Peyer's patch (tissue), 4 donors: ENCODE measurements at regions not wholly inside any gene's neighbourhood (a gene's known extent, or its start where the extent isn't known, plus 50 kb on each side); places are given as distances from the start of the nearest gene placed in this dataset.

Experiments
- CTCF ChIP-seq, 6 experiments: fragments of 450-650 bp in 4 of 6; fragments of 200-600 bp in 2 of 6; sonication (generic) in 1 of 6; IDR thresholded peaks; one replicate each; pipeline ENCODE4 v1.5.1; 2017 to 2019; ENCODE audit warnings: antibody characterized with exemption in 6 of 6, mild to moderate bottlenecking in 3 of 6, moderate library complexity in 1 of 6
- POLR2A ChIP-seq, 2 donors: fragments of 450-650 bp; IDR thresholded peaks; one replicate each; pipeline ENCODE4 v1.5.1; 2017; ENCODE audit warnings: antibody characterized with exemption in 2 of 2, mild to moderate bottlenecking in 2 of 2, moderate library complexity in 2 of 2

DNA sequence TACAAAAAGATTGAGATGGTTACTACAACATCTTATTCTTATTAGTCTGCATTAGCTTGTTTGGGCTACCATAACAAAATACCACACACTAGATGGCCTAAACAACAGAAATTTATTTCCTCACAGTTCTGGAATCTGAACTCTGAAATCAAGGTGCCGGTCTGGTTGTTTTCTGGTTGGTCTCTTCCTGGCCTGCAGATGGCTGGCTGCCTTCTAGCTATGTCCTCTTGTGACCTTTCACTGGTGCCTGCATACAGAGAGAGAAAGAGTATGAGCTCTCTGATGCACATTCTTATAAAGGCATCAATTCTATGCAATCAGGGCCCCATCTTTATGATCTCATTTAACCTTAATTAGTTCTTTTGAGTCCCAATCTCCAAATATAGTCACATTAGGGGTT is 696.5 kb downstream of the TDRD15 start:
- TF ChIP-seq POLR2A (IDR thresholded peaks at IDR 0.05) (no peak), CTCF (IDR thresholded peaks at IDR 0.05) (no peak)
